VCaP (cell line): ENCODE measurements at regions not wholly inside any gene's neighbourhood (a gene's known extent, or its start where the extent isn't known, plus 50 kb on each side); places are given as distances from the start of the nearest gene placed in this dataset.

Experiments used
- H3K27ac ChIP-seq: fragments of 450-650 bp; 2 replicates; pipeline ENCODE4 v1.5.1; 2017
- TF ChIP-seq, protein P1 (sequence below): fragments of 450-650 bp; conservative IDR thresholded peaks from 2 replicates; pipeline ENCODE4 v1.5.1; 2017; ENCODE audit warnings: mild to moderate bottlenecking, moderate library complexity

DNA sequence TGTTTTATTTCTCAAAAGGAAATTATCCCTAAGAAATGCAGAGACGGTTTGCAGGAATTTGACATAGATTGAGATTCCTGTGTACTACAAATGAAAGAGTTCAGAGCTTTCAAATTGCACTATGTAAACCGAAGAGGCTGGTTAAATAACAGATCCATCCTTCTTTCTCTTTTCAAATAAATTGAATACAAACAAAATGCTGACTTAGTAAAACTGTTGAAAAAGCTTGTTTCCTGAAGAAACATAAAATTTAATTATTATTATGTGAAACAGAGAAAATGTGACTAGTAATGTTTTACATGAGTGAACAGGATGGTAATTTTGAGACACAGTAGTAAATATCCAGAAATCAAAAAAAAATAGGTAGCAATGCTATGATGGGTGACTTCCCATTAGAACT, 441.2 kb downstream of the LRRIQ3 start:
- TF ChIP-seq, protein P1, sequence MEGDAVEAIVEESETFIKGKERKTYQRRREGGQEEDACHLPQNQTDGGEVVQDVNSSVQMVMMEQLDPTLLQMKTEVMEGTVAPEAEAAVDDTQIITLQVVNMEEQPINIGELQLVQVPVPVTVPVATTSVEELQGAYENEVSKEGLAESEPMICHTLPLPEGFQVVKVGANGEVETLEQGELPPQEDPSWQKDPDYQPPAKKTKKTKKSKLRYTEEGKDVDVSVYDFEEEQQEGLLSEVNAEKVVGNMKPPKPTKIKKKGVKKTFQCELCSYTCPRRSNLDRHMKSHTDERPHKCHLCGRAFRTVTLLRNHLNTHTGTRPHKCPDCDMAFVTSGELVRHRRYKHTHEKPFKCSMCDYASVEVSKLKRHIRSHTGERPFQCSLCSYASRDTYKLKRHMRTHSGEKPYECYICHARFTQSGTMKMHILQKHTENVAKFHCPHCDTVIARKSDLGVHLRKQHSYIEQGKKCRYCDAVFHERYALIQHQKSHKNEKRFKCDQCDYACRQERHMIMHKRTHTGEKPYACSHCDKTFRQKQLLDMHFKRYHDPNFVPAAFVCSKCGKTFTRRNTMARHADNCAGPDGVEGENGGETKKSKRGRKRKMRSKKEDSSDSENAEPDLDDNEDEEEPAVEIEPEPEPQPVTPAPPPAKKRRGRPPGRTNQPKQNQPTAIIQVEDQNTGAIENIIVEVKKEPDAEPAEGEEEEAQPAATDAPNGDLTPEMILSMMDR: no peak
- H3K27ac ChIP-seq: no peak overlapping the region

DNA sequence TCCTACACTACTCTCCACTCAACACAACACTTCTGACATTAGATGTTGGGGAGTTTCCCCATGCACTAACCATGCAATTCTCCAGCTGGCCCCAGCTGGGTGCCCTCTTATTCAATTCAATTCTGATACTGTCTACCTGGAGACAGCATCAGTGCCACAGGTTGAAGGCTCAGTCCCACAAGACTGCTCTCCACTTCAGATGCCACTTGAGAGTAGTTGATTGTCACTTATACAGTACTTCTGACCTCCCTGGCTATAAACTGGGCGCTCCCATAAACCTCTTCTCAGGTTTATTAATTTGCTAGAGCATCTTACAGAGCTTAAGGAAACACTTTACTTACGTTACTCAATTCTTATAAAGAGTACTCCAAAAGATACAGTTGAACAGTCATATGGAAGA, 442.3 kb downstream of the LRRIQ3 start:
- H3K27ac ChIP-seq: no peak overlapping the region
- TF ChIP-seq, protein P1: no peak

GRCh38 chr1:73749996-73750395, 448.0 kb downstream of the LRRIQ3 start:
- TF ChIP-seq, protein P1: no peak
- H3K27ac ChIP-seq: no peak overlapping the region

DNA sequence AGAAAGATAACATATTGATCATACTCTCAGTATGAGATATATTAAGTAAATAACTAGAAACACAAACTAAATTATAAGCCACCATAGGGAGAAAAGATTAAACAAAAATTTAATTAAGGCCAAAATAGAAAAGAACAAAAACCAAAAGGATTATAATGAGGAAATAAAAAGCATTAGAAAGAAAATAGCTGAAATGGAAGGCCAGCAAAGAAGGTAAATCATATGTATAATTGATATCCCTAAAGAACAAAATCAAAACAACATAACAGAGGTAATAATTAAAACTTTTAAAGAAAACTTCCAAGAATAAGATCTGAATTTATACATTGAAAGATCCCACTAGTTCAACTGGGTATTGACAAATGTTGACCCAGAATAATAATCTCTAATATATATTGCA, 453.0 kb downstream of the LRRIQ3 start:
- TF ChIP-seq, protein P1: no peak
- H3K27ac ChIP-seq: no peak overlapping the region

DNA sequence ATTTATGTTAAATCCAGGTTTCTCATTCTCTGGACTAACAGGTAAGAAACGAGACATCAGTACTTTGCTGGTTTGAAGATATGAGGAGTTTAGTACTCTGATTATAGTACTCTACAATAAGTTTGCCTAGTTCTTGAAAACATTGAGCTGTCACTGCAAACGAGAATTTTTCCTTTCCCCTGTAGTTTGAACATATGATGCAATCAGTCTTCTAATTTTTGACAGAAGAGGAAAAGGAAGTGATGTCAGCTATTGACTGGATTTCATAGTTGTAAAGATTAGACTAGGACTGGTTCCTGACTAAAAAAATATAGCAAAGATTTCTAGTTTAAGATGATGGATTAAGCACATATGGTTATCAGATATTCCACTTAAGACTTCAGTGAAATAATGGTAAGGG, 461.9 kb downstream of the LRRIQ3 start:
- TF ChIP-seq, protein P1: no peak
- no peak overlapping the region for H3K27ac ChIP-seq

GRCh38 chr1:73727036-73727435, 470.9 kb downstream of the LRRIQ3 start:
- no peak overlapping the region for H3K27ac ChIP-seq
- TF ChIP-seq, protein P1: no peak

- no peak overlapping the region for H3K27ac ChIP-seq
Measured at GRCh38 chr1:73722055-73722454, 475.9 kb downstream of the LRRIQ3 start.

More at GRCh38 chr1:73722055-73722454, 475.9 kb downstream of the LRRIQ3 start:
- TF ChIP-seq, protein P1: no peak
